Stromal cell of bone marrow (primary cell): ENCODE measurements at regions not wholly inside any gene's neighbourhood (a gene's known extent, or its start where the extent isn't known, plus 50 kb on each side); places are given as distances from the start of the nearest gene placed in this dataset.

Source experiments
- DNase-seq: peaks from one replicate; pipeline ENCODE4 v3.0.0-alpha.2; 2012; ENCODE audit warnings: low read depth

DNA sequence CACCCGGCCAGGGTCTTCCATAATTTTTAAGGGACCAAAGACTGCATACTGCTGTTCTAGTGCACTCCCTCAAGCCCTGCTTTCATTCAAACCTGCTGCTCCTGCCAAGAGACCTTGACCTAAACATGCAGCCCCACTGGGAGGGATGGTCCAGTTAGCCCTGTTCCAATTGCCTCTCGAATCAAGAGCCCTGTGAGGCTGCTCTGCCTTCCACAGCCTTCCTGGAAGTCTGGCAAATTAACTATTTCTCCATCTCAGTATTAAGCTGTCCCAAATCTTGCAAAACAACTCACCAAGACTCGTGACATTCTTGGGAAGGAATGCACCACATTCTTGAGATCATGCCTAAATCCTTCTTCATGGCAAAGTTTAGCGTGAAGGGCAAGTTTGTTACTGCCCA is 231.3 kb downstream of the C1orf94 start:
- no peak for DNase-seq

DNA sequence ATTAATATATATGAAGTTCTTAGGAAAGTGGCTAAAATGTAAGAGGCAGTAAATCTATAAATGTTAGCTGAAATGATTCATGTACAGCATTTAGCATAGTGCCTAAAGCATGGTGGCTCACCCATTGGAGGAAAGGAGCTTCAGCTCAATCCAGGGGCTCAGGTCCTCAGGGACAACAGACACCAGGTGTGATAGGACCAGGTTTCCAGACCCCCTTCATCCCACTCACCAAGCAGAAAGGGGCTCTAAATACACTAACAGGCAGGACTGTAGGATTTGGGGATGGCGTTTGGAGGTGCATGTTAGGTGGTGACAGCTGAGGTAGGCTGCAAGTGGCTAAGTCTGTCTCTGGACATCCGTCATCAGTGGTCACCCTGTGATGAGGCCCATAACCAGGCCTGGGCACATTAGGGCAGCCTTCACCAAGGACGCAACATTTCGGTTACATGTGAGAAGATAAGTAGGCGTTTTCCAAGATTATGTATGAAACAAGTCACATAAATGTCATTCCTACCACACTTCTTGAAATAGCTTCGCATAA is 233.1 kb downstream of the C1orf94 start:
- no peak for DNase-seq

DNA sequence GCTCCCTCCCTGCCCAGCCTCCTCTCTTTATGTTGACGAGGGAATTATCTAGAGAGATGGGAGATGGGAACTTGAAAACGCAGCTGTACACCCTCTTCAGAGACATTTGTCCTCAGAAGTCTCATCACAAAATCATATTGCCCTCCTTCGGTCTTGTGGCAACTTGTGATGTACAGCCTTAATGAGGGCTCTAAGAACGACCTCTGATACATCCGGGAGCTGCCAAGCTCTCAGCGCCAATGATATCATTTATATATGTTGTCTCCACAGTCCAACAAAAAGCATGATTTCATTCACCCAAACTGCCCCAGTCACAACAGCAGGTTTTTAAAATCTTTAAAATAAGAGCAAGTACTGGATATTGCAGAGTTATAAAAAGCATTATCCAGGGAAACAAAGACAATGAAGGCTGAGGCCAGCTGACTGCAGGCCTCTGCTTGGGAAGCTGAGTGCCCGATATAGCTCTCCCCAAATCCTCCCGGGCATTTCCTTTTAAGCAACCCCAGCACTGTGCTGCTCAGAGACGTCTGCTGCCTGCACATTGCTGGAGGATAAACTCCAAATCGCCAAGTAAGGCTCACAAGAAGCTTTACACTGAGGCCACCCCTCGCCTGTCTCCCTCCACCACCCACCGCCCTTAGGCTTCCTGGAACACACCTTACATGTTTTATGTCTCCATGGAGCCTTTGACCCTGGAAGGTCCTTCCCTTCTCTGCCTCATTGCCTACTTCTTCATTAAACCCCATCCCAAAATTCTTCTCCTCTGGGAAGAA is 236.1 kb downstream of the C1orf94 start:
- no peak for DNase-seq

GRCh38 chr1:34415140-34415539 is 238.4 kb downstream of the C1orf94 start:
- no peak for DNase-seq

DNA sequence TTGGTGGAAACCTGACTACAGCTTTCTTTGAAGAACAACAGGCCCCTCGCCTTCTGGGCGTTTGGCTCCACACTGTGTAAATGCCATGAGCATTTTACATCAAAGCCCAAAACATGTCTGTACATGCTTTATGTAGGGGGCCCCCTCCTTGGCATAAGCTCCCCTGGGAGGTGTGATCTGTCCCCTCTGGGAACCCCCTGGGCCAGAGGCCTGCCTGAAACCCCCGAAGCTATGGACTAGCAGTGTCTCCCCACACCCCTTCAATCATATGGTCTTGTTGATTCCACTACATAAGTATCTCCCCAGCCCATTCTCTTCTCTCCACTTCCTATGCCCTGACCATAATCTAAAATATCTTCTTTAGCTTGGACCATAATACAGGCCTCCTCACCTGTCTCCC is 241.5 kb downstream of the C1orf94 start:
- no peak for DNase-seq

- DNase-seq = no peak
These were observed 243.0 kb downstream of the C1orf94 start for GRCh38 chr1:34419663-34420136.

DNA sequence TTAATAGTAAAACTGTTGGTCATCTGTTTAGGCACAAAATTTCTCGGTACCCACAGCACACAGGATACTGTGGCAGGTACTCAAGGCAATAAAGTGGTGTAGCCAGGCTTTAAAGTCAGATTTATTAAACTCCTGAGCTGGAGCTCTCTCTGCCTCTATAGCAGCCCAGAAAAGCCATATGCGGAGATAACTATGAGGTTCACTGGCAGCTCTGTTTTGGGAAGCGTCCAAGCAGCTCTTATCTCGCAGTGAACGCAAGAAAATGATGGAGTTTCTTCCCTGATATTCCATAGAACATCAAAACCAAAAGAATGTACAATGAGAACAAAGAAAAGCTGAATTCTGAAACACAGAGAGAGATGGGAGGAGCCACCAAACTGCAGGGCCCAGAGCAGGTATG is 248.3 kb downstream of the C1orf94 start:
- DNase-seq = no peak

DNA sequence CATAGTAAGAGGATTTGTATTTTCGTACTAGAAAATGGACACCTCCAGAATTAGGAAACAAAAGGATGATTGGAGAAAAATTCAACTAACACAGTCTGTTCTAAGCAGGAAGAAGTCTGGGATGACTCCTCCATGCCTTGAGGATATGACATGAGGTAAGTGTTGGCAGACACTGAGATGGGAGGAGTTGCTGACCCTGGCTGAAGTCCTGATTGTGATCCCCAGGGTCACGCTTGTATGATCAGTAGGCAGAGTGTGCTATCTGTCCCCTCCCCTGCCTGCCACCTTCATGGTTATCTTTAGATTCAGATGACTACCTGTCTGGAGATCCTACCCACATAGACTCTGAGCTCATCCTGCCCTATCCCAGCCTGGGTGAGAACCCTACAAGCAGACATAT is 249.1 kb downstream of the C1orf94 start:
- DNase-seq = no peak

DNA sequence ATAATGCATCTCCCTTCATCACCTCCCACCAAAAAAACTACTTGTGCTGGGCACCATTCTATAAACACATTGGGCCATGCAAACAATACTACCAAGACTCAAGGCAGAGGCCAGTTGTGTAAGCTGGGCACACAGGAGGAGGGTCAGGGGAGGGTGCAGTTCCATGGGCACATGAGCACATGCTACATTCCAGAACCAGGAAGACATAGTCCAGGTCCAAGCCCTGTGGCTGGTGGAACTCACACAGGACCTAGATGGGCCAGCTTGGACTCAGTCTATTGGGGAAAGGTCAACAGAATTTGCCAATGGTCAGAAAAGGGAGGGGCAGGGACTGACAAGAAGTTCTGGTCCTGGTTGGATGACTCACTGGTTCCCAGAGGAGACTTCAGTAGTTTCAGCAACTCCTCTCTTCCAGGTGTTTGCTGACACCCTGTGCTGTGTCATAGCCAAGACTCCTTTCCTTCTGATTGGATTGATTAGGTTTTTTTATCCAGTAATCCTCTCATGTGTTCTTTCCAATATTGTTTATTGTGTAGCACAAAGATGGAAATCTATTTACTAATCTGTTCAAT is 249.7 kb downstream of the C1orf94 start:
- no peak for DNase-seq

- DNase-seq = no peak
These were observed 250.5 kb downstream of the C1orf94 start for GRCh38 chr1:34427170-34427569.

DNA sequence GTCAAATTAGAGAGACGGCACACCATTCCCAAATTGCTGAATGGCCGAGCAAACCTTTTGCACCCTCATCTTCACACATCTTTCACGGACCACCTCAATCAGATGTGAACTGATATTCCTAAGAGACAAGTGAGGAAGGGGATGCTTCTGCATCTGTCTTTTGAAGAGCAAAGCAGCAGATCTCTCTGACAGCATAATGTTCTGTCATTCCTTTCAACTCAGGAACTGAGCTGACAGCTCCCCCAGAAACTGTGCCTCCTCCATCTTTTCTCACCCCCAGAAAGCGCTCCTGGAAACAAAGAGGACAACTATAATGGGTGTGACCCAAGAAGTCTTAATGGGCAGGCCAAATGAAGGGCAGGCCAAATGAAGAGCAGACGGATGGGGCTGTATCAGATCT is 256.4 kb downstream of the C1orf94 start:
- DNase-seq = no peak

DNA sequence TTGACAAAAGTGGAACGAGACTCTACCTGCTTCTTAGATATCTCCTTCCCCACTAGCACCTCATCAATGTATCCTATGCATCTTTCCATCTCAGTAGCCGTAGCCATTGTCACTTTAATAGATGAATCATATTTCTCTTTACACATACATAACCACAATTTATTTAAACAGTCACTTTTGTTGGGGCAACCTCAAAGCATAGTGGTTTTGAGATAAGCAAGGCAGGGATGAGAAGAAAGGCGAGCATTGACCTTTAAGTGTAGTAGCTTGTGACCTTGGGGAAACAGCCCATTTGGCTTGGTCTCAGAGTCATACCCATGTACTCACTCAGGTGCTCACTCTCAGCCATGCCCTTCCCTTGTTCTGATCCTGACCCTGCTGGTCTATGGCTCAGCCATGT is 260.1 kb downstream of the C1orf94 start:
- no peak for DNase-seq

- DNase-seq = no peak
These were observed 264.8 kb downstream of the C1orf94 start for GRCh38 chr1:34441259-34442069.

GRCh38 chr1:34444516-34444915 is 267.8 kb downstream of the C1orf94 start:
- DNase-seq = no peak

DNA sequence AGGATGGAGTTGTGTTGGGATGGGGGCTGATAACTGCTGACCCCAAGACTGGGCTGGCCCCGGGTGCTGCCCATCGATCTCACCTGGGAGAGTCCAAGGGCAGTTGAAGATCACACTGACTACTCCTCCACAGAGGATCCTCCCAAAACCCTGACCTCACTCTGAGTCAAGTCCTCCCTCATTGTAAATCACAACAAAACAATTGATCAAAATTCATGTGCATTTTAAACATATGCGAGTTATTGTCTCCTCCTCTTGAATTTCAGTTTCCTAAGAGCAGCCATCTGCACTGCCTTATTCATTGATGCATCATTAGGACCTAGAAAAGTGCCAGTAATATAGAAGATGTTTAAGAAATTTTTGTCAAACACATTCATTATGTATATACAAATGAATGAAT is 273.6 kb downstream of the C1orf94 start:
- DNase-seq = no peak

DNA sequence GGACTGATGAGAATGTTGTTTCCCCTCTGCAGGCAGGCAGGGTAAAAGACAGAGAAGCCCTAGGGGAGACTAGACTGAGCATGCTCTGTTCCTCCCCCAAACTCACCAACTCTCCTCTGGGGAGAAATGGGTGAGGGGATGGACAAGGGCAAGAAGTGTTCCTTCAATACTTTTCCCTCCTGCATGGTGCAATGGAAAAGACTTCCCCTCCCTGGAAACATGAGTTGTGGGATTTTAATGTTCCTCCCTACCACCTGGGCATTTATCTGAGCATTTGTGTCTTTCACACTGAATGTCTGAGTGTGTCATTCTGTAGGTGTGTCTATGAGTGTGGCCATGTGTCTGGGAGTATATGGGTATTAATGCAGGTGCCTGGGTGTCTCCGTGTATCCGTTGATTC is 275.7 kb downstream of the C1orf94 start:
- DNase-seq = no peak

DNA sequence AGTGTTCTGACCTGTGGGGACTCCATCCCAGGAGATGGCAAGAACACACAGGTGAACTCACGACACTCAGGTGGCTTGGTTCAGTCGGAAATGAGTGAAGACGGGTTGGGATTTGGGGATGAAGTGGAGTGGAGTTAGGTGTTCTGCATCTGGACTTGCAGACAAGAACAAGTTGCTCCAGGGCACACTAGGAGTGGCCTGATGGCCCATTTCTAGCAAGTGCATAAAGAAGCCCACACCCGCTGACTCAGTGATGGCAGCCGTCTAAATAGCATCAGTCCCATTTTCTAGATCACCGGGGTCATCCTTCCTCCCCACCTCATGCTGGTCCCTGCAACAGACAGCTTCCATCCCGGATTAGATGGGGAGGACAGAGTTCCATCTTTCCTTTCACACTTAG is 278.4 kb downstream of the C1orf94 start:
- no peak for DNase-seq

- no peak for DNase-seq
These were observed 283.5 kb downstream of the C1orf94 start for GRCh38 chr1:34460193-34460592.

- no peak for DNase-seq
These were observed 284.4 kb upstream of the GJB5 start for GRCh38 chr1:34470401-34470800.

DNA sequence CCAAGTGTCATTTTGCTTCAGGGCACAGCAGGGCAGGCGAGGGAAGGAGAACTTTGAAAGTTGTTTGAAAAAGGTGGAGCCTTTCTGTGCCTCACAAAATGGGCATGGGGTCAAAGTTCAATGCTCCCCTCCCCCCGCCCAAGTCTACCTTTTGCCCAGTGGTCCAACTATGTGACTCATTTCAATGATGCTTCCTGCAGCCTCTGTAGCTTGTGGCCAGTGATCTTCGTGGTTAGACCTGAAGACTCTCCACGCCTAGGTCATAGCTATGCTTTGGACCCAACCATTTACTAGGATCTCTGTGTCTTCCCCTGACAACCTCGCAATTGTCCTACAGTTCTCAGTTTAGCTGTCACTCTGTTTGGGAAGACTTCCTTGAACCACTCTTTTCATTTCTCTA is 280.3 kb upstream of the GJB5 start:
- DNase-seq = no peak

GRCh38 chr1:34476371-34476770 is 278.5 kb upstream of the GJB5 start:
- no peak for DNase-seq

GRCh38 chr1:34477632-34478141 is 277.2 kb upstream of the GJB5 start:
- DNase-seq = no peak
